GM13976 (cell line): ENCODE measurements at regions not wholly inside any gene's neighbourhood (a gene's known extent, or its start where the extent isn't known, plus 50 kb on each side); places are given as distances from the start of the nearest gene placed in this dataset.

Experiments used
- DNase-seq: peaks from one replicate; pipeline ENCODE4 v3.0.0; 2012; ENCODE audit warnings: low spot score
- in situ Hi-C: fragments of 300-500 bp; cut with MboI; formaldehyde crosslinking; loops from one replicate; pipeline ENCODE4 v1.12.0; 2022; ENCODE audit warnings: low sequenced_read_pairs, mixed read lengths, inconsistent platforms; ENCODE audit not compliant: unreplicated experiment
- TF ChIP-seq, protein P1 (sequence below): IDR thresholded peaks from 2 replicates; pipeline ENCODE4 v1.5.1; 2012; ENCODE audit warnings: borderline replicate concordance, mild to moderate bottlenecking; ENCODE audit not compliant: insufficient read depth; ENCODE audit errors: extremely low read depth, missing control alignments, control extremely low read depth

DNA sequence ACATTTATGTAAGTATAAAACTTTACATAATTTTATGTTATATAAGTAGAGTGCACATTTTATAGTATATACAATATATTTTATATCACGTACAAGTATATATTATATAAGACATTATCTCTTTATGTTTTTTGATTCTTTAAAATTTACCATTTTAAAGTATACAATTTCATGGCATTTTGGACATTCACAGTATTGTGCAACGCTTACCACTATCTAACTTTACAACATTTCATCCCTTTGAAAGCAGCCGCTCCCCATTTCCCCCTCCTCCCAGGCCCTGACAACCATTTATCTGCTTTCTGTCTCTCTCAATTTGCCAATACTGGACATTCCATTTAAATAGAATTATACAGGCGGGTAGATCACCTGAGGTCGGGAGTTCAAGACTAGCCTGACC is 512.5 kb downstream of the TSN start:
- in situ Hi-C loops = no loop called here
- no peak for DNase-seq
- TF ChIP-seq, protein P1, sequence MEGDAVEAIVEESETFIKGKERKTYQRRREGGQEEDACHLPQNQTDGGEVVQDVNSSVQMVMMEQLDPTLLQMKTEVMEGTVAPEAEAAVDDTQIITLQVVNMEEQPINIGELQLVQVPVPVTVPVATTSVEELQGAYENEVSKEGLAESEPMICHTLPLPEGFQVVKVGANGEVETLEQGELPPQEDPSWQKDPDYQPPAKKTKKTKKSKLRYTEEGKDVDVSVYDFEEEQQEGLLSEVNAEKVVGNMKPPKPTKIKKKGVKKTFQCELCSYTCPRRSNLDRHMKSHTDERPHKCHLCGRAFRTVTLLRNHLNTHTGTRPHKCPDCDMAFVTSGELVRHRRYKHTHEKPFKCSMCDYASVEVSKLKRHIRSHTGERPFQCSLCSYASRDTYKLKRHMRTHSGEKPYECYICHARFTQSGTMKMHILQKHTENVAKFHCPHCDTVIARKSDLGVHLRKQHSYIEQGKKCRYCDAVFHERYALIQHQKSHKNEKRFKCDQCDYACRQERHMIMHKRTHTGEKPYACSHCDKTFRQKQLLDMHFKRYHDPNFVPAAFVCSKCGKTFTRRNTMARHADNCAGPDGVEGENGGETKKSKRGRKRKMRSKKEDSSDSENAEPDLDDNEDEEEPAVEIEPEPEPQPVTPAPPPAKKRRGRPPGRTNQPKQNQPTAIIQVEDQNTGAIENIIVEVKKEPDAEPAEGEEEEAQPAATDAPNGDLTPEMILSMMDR = no peak

- in situ Hi-C loops = no loop called here
- DNase-seq = no peak
- TF ChIP-seq, protein P1 = no peak
These were observed 518.5 kb downstream of the TSN start for GRCh38 chr2:122273785-122274419.

DNA sequence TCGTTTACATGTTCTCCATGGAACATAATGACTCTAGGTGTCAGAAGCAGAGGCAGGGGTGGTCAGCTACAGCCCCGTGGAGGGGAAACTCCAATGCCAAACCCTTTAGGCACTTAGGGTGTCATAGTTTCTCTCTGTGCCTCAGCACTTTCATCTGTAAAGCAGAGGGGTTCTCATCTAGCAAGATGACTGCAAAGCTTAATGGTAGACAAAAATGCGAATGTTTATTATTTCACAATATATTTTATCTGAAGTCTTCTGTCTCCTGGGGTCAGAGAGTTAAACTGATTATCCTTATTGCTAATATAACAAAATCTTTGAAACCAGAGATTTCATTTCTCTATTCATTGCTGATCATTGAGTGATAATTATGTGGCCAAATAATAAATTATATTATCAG is 522.5 kb downstream of the TSN start:
- no peak for DNase-seq
- TF ChIP-seq, protein P1 = no peak
- in situ Hi-C loops = no loop called here

- in situ Hi-C loops = no loop called here
- TF ChIP-seq, protein P1 = no peak
- no peak for DNase-seq
These were observed 545.3 kb downstream of the TSN start for GRCh38 chr2:122300758-122301157.

GRCh38 chr2:122307763-122308162 is 552.3 kb downstream of the TSN start:
- TF ChIP-seq, protein P1 = no peak
- no peak for DNase-seq
- in situ Hi-C loops = no loop called here

DNA sequence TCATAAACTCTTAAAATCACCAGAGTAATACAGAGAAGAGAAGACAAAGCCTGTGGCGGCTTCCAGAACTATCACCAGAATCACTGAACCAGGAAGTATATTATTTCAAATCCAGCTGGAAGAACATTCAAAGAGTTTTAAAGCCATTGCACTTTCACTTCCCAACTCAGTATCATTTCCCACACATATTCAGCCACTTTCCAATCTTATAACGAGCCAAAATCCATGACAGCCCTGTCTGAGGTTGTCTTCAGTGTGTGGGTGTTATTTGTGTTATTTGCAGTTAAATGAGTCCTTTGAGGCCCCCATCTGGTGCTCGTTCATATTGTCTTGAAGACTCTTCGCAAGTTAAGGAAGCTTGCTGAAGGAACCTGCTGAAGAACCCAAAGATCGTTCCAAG is 559.9 kb downstream of the TSN start:
- DNase-seq = no peak
- in situ Hi-C loops = no loop called here
- TF ChIP-seq, protein P1 = no peak
